T follicular helper cell (primary cell): ENCODE measurements at regions not wholly inside any gene's neighbourhood (a gene's known extent, or its start where the extent isn't known, plus 50 kb on each side); places are given as distances from the start of the nearest gene placed in this dataset.
"Not testable (repeated sequence)": the region's sequence is repeated elsewhere in the genome, so short reads cannot be mapped to it uniquely, and the experiment has no call there.

Experiments used
- DNase-seq: peaks from one replicate; pipeline ENCODE4 v3.0.0-alpha.2; 2020; ENCODE audit warnings: low read depth

DNA sequence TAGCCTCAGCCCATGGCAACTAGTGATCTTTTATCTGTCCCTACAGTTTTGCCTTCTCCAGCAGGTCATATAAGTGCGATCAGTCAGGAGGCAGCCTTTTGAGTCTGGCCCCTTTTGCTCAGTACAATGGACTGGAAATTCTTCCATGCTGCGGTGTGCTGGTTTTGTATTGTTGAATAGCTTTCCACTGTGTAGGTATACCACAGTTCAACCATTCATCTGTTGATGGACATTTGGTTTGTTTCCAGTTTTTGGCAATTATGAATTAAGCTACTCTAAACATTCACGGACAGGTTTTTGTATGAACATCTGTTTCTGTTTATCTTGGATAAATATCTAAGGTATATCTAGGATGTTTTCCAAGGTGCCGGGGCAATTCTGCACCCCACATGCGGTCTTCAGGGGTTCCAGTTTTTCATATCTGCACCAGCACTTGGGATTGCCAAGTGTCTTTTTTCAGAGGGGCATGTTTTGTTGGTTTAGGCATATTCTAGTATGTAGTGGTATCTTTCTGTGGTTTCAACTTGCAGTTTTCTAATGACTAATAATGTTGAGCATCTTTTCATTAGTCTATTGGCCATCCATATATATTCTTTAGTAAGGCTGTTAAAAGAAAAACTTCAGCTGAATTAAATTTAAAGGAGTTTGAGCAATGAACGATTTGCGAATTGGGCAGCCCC is 141.0 kb downstream of the TFAP2C start:
- DNase-seq, result no peak

DNA sequence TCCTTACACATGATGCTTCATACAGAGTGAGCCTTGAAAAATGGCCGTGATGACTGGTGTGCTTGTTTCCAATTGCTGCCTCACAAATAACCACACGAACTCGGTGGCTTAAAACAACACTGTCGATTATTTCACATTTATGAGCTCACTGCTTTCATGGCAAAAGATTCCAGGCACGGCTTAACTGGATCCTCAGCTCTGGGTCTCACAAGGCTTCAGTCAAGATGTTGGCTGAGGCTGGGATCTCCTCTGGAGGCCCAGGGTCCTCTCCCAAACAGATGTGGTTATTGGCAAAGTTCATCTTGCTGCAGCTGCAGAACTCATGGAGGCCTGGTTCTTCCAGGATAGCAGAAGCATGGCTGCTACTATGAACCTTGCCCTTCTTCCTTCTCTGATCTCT is 144.6 kb downstream of the TFAP2C start:
- DNase-seq, result no peak

DNA sequence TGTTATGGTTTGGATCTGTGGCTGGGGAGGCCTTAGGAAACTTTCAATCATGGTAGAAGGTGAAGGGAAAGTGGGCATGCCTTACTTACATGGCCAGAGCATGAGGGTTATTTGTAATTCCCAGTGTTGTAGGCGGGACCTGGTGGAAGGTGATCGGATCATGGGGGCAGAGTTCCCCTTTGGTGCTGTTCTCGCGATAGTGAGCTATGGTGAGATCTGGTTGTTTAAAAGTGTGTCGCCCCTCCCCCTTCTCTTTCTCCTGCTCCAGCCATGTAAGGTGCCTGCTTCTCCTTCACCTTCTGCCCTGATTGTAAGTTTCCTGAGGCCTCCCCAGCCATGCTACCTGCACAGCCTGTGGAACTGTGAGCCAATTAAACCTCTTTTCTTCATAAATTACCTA is 145.8 kb downstream of the TFAP2C start:
- DNase-seq, result no peak

DNA sequence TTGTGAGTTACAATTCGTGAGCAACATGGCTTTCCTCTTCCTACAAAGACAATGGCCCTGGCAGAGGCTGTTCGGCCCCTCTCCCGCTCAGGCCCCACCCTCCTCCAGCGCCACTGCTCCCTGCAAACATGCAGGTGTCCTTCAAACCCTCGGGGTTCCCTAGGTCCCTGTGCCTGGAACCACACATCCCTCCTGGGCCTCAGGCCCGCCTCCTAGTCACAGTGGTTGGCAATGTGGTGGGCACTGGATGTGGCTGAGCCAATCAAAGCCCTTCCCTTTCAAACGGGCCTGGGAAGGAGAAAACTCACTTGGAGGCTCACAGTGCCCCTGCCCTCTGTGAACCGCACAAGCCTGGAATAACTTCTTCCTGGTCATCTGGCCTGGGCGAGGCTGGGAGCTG is 147.2 kb downstream of the TFAP2C start:
- no peak for DNase-seq

DNA sequence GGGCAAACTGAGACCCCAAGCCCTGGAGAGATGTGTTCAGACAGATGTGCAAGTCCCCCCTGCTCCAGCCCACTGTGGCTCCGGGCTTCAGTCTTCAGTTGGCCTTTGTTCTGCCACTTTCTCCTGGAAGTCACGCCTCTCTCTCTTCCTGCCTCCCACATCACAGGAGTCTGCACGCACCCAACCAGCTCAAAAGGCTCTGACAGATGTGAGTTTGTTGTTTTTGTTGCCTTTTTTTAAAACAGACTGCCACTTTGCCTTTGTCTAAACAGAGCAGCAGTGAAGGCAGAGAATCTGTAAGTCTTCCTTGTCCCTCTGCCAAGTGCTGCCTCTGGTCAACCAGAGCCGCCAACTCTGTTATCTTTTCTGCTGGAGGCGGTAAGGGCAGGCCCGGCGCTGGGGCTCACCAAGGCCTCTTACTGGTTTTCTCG is 149.7 kb downstream of the TFAP2C start:
- no peak for DNase-seq

DNA sequence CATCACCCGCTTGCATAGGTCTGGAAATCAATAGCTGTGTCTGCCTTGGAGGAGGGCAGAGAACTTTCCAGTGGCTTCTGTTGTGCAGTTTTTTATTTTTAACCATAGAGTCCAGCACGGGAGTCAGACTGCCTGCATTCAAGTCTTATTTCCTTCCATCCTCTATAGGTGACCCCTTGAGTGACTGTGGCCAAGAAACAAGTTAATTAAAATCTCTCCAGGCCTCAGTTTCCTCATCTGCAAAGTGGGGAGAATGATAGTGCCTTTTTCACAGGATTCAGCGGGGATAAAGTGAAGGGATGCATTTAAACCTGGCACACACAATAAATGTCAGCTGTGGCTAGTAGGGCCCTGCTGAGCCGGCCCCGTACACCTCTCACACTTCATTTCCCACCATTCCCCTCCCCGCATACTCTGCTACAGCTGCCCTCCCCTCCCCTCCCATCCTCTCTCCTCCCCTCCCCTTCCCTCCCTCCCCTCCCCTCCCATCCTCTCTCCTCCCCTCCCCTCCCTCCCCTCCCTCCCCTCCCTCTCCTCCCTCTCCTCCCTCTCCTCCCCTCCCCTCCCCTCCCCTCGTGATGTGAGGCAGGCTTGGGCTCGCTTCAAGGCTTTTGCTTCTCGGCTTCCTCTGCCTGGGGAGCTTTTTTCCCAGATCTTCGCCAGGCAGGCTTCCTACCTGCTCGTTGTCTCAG is 150.5 kb downstream of the TFAP2C start:
- DNase-seq, result no peak

DNA sequence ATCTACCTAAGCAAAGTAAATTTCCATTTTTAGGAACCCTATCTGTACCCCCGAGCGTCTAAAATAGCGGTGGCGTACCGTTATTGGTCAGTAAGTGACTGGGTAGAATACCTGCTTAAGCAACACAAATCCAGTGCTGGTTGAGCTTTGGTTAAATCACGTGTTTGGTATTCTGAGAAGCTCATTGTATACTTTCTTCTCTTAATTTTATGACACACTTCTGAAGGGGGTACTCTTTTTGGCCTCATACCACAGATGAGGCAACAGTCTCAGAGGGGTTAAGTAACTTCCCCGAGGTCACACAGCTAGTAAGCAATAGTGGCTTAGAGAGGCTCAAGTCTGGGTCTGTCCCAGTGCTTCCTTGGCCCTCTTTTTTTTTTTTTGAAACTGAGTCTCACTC is 151.2 kb downstream of the TFAP2C start:
- no peak for DNase-seq

DNA sequence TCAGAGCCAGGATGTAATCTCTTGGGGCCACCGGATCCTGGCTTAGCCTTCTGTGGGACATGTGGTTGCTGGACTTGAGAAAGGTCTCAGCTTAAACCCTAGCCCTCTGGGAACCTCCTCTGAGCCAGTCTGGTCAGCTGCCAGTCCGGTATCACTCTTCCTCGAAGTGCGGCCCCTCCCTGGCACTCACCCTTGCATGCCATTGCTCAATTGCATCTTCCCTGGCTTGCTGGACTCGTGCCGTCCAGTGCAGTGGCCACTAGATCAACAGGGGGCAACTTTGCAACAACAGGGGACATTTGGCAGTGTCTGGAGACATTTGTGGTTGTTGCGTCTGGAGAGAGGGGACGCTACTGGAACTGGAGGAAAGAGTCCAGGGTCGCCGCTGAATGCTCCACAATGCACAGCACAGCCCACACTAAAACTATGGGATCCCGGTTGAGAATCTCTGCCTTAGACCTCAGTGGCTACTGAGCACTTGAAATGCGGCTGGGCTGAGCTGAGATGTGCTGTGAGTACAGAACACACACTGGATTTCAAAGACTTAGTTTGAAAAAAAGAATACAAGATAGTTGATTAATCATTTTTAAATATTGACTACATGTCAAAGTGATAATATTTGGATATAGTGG is 152.1 kb downstream of the TFAP2C start:
- no peak for DNase-seq

DNA sequence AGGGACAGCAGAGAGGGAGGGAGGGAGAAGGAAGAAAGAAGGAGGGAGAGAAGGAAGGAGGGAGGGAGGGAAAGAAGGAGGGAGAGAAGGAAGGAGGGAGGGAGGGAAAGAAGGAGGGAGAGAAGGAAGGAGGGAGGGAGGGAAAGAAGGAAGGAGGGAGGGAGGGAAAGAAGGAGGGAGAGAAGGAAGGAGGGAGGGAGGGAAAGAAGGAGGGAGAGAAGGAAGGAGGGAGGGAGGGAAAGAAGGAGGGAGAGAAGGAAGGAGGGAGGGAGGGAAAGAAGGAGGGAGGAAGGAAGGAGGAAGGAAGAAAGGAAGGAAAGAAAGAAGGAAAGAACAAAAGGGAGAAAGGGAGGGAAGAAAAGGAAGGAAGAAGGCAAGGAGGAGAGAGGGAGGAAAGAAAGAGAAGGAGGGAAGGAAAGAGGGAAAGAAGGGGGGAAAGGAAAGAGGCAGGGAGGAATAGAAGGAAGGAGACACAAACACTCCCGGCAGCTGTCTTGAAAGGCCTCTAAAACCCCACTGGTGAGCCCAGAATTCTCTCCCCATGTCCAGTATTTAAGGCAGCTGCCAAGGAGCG is 153.0 kb downstream of the TFAP2C start:
- not testable (repeated sequence) for DNase-seq

DNA sequence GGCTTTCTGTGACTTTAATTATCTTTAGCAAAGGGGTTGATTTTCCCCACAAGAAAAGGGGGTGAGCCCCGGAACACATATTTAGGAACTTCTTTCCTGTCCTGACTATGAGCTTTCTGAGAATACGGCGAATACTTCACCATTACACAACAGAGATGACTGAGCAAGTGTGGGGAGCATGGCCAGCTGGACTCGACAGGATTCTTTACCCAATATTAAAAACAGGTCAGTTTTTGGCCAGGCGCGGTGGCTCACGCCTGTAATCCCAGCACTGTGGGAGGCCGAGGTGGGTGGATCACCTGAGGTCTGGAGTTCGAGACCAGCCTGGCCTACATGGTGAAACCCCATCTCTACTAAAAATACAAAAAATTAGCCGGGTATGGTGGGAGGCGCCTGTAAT is 153.7 kb downstream of the TFAP2C start:
- not testable (repeated sequence) for DNase-seq

DNA sequence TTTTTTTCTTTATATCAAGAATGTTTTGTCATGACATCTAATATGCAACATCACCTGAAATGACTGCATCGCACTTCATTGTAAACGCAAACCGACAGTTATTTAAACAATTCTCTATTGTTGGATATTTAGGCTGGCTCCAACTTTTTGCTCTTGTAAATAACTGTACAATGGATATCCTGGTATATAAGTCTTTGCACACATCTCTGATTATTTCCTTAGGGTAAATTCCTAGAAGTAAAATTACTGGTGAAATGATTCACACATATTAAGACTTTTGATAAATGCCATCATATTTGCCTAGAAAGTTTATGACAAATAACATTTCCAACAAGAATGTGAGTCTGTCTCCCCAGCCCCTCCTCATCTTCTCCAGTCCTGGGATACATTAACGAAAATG is 154.7 kb downstream of the TFAP2C start:
- DNase-seq, result no peak

DNA sequence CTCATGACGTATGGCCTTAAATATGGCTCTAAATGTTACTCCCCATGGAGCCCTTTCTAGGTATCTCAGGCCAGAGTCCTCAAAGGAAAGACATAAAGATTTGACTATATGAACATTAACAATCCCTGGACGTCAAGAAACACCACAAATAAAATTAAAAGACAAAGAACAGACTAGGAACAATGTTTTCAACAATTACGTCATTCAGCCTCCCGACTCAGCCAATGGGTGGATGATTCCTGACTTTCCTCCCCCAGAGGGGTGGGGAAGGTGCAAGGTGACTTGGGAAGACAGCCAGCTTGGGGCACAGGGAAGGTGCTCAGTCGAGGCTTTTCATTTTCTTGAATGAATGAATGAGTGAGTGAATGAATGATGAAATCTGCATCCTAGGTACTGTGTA is 157.4 kb downstream of the TFAP2C start:
- no peak for DNase-seq

DNA sequence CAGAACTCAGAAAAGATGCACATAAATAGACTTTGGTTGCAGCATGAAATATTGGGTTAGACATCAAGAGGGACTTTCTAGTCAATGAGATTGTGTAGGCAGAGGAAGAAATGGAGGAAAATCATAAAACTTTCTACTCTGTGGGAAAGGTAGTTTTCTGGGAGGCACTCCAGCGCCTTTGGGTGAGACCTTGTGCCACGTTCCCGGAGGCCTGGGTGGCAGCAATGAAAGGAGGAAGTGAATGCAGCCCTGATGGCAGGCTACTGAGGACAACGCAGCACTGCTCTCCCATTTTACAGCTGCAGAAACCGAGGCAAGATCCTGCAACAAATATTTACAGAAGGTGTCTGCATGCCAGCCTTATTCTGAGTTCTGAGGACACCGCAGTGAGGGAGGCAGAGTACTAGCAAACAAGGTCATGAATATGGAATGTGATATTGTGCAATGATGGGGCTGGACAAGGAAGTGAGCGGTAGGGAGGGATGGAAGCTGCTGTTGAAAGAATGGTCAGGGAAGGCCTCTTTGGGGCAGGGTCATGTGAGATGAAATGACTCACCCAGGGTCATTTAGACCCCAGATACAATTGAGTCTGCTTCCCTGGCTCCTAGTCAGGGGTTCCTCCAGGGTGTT is 159.1 kb downstream of the TFAP2C start:
- no peak for DNase-seq

DNA sequence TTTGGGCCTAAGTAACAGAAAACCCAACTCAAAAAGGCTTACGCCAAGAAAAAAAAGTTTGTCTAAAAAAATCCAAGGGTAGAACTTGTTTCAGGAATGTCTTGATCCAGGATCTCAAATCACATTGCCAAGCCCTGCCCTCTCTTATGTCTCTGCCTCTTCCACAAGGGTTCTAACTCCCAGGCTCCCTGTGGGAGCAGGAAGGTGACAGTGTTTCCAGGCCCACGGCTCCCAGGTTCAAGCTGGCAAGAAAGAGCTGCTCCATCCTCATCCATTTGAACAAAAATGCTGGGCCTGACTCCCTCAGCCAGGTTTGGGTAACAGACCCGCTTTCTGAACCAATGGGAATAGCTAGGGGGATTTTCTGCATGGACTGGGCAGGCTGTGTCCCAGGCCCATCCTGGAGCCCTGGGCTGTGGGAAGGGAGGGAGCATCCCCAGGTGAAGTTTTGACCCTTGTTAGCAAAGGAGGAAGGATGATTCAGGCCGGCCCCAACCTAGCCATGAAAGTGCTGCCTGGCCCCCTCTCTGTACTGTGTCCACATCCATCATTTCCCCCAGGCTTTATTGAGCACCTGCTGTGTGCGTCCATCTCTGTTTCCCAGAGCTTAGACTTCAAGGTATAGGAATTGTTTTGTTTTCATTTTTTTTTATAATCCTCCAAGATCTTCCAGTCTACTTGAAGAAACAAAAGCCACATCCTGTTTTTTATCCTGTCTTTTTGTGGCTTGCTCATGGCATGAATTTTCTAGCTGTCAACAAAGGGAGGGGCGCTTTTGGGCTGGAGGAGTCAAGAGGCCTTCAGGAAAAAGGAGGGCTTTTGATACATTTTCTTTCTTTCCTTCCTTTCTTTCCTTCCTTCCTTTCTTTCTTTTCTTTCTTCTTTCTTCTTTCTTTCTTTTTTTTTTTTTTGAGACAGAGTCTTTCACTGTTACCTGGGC is 159.8 kb downstream of the TFAP2C start:
- DNase-seq, result no peak

DNA sequence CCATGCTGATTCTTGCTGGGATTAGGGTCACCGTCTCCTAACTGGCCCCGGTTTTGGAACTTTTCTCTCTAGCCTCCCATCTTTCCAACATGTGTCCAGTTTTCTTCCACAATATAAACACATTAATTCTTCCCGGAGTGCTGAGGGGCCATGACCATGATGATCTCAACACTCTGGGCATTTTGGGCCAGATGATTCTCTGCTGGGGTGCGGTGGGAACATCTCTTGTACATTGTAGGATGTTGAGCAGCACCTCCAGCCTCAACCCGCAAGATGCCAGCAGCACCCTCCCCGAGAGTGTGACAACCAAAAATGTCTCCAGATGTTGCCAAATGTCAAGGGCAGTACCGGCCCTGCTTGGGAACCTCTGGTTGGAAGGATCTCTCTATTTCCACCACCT is 164.8 kb downstream of the TFAP2C start:
- DNase-seq, result no peak

DNA sequence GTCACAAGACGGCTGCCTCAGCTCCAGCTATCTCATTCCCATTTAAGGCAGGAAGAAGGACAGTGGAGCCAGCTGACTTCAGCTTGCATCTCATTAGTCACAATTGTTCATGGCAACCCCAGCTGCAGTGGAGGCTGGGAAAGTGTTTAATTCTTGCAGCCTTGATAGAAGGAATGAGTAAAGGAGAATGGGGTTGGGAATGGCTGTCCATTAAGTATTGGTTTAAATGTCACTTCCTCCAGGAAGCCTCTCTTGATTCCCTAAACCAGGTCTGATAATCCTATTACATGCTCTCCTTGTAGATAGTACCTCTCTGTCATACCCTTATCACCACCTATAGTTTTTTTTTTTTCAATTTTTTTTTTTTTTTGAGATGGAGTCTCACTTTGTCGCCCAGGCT is 166.4 kb downstream of the TFAP2C start:
- DNase-seq, result no peak

DNA sequence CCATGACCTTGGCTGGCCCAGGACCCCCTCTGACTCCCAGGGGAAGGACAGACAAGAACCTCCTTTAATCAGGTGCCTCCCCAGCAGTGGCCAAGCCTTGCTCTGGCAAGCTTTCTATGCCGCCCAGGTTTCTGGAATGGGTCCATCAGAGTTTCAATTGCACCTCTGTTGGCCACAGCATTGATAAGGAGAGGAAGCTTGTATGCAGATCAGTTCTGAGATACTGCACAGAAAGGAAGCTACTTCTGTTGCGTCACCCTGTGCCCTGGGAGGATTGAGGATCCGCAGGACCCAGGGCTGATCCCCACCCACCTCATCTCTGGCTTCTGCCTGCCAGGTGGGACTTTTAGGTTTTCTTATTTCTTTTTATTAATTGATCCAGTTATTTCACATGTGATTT is 167.2 kb downstream of the TFAP2C start:
- no peak for DNase-seq

DNA sequence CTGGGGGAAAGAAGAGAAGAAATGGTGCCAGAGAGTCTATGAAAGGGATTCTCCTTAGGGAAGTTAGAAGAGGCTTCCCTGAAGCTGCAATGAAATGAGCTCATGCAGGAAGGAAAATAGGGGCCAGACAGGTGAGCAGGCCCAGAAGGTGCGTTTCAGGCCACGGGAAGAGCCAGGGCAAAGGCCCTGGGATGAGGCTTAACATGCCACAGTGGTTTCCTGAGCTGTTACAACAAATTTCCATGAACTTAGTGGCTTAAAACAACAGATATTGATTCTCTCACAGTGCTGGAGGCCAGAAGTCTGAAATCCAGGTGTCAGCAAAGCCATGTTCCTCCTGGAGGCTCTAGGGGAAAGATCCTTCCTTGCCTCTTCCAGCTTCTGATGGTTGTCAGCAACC is 167.9 kb downstream of the TFAP2C start:
- no peak for DNase-seq

DNA sequence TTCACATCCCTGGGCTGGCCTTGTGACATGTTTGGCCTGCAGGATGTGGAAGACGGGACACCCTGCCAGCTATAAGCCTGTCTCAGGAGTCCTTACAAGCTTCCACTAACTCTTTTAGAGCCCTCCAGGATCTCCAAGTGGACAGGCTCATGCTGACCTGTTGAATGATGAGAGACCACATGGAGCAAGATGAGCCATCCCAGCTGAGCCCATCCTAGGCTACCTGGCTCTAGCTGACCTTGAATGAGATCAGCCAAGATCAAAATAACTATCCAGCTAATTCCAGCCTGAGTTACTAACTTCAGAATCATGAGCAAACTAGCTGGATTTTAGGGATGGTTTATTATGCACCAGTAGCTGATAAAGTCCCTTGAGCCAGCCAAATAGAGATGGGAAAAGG is 169.5 kb downstream of the TFAP2C start:
- no peak for DNase-seq

DNA sequence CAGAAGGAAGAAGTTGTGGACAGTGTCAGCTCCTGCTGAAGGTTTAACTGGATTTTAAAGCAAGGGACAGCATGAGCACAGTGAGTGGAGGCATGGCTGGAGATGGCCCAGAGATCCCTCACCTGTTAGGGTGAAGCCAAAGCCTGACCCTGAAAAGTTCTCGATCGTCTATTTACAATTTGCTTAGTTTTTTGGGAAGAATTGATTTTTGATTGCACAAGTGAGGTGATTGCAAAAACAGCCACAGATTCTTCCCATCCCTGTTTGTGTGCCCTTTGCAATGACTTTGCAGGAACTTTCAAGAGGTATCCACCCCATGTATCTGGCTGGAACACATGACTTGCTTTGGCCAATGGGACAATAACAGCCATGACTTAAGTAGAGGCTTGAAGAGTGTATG is 170.1 kb downstream of the TFAP2C start:
- no peak for DNase-seq

DNA sequence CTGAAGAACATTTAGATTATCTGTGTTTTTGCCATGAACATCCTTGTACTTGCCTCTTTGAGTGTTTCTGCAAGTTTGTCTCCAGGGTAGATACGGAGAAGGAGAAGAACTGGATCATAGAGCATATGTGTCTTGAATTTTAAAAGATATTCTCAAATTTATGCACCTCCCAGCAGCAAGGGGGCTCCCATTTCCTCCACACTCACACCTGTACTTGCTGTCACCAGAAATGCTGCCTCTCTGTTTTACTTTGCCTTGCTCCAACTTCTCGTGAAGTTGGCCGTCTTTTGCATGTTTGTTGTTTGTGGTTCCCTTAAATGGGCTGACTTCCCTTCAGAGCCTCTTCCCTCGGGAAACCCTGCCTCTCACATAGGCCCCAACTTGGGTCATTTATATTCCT is 171.0 kb downstream of the TFAP2C start:
- DNase-seq, result no peak
